Smooth muscle cell (in vitro differentiated cells): ENCODE measurements at regions not wholly inside any gene's neighbourhood (a gene's known extent, or its start where the extent isn't known, plus 50 kb on each side); places are given as distances from the start of the nearest gene placed in this dataset.

Experiments used
- DNase-seq: peaks from one replicate; lab custom pipeline; 2025; ENCODE audit not compliant: unreplicated experiment; lab: John Stamatoyannopoulos, UW
- H2AFZ ChIP-seq: fragments of 200-600 bp; sonication (generic); 2 replicates; pipeline ENCODE4 v1.6.0; 2016; ENCODE audit warnings: antibody characterized with exemption, low read depth, mild to moderate bottlenecking
- H3F3A ChIP-seq: fragments of 200-600 bp; sonication (generic); 2 replicates; pipeline ENCODE4 v1.6.0; 2017; ENCODE audit warnings: antibody characterized with exemption, low read depth
- H3K27ac ChIP-seq: fragments of 200-600 bp; sonication (generic); 2 replicates; pipeline ENCODE4 v1.5.1; 2016; ENCODE audit warnings: low read depth, mild to moderate bottlenecking
- H3K27me3 ChIP-seq: fragments of 200-600 bp; sonication (generic); 2 replicates; pipeline ENCODE4 v1.6.1; 2016; ENCODE audit warnings: low read depth, mild to moderate bottlenecking
- H3K36me3 ChIP-seq: fragments of 200-600 bp; sonication (generic); 2 replicates; pipeline ENCODE4 v1.5.1; 2016; ENCODE audit warnings: low read depth
- H3K4me1 ChIP-seq: fragments of 200-600 bp; sonication (generic); 2 replicates; pipeline ENCODE4 v1.5.1; 2016; ENCODE audit warnings: low read depth
- H3K4me2 ChIP-seq: fragments of 200-600 bp; sonication (generic); 2 replicates; pipeline ENCODE4 v1.6.0; 2016; ENCODE audit warnings: mild to moderate bottlenecking
- H3K4me3 ChIP-seq: fragments of 200-600 bp; sonication (generic); 2 replicates; pipeline ENCODE4 v1.5.1; 2016; ENCODE audit warnings: mild to moderate bottlenecking
- H3K79me2 ChIP-seq: fragments of 200-600 bp; sonication (generic); 2 replicates; pipeline ENCODE4 v1.6.0; 2016; ENCODE audit warnings: low read depth, mild to moderate bottlenecking
- H3K9ac ChIP-seq: fragments of 200-600 bp; sonication (generic); 2 replicates; pipeline ENCODE4 v1.6.0; 2016; ENCODE audit warnings: low read depth
- H3K9me3 ChIP-seq: fragments of 200-600 bp; sonication (generic); replicated peaks from 2 replicates; pipeline ENCODE4 v1.5.1; 2016; ENCODE audit warnings: low read depth
- H4K20me1 ChIP-seq: fragments of 200-600 bp; sonication (generic); 2 replicates; pipeline ENCODE4 v1.6.0; 2016; ENCODE audit warnings: low read depth
- whole genome bisulfite sequencing: methylation state at CpG from one replicate; pipeline ENCODE4 v1.1.7; 2016; ENCODE audit warnings: low lambda C conversion rate; 5-methylcytosine and 5-hydroxymethylcytosine counted together
- TF ChIP-seq, protein P1 (sequence below): fragments of 200-600 bp; sonication (generic); IDR thresholded peaks from 2 replicates; pipeline ENCODE4 v1.5.1; 2017; ENCODE audit warnings: borderline replicate concordance, mild to moderate bottlenecking, antibody characterized with exemption; ENCODE audit not compliant: insufficient read depth, poor library complexity, severe bottlenecking

DNA sequence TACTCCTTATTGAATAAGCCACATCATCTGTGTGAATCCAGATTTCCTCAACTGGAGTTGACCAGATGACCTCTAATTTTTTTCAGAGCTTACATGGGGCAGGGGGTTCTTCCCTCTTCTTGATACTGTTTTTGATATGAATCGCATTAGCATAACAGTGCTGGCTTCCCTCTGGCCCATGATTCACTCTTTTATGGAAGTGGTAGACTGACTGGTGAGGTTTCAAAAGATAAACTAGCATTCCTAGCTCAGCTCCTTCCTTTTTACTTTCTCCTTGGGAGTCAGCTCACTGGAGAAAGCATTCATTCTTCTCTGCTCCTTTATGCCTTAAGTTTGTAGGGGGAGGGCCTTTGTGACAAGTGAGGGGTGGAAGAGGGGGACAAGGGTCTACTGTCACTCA lies 161.0 kb upstream of the FGF13 start:
- Histone ChIP-seq H3K9me3 (no peaks in the 10 kb centered on the region), H3K27me3 (no peaks in the 10 kb centered on the region), H3K4me3 (no peak overlapping the region), H3F3A (no peaks in the 10 kb centered on the region), H3K4me2 (no peak overlapping the region), H3K36me3 (no peaks in the 10 kb centered on the region), H2AFZ (no peak overlapping the region), H4K20me1 (no peaks in the 10 kb centered on the region), H3K79me2 (no peaks in the 10 kb centered on the region), H3K4me1 (no peaks in the 10 kb centered on the region), H3K9ac (no peak overlapping the region), H3K27ac (no peak overlapping the region)
- TF ChIP-seq, protein P1, sequence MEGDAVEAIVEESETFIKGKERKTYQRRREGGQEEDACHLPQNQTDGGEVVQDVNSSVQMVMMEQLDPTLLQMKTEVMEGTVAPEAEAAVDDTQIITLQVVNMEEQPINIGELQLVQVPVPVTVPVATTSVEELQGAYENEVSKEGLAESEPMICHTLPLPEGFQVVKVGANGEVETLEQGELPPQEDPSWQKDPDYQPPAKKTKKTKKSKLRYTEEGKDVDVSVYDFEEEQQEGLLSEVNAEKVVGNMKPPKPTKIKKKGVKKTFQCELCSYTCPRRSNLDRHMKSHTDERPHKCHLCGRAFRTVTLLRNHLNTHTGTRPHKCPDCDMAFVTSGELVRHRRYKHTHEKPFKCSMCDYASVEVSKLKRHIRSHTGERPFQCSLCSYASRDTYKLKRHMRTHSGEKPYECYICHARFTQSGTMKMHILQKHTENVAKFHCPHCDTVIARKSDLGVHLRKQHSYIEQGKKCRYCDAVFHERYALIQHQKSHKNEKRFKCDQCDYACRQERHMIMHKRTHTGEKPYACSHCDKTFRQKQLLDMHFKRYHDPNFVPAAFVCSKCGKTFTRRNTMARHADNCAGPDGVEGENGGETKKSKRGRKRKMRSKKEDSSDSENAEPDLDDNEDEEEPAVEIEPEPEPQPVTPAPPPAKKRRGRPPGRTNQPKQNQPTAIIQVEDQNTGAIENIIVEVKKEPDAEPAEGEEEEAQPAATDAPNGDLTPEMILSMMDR = no peak
- WGBS = 44% methylated on average over 1 of the region's 1 CpG
- DNase-seq = no peak

DNA sequence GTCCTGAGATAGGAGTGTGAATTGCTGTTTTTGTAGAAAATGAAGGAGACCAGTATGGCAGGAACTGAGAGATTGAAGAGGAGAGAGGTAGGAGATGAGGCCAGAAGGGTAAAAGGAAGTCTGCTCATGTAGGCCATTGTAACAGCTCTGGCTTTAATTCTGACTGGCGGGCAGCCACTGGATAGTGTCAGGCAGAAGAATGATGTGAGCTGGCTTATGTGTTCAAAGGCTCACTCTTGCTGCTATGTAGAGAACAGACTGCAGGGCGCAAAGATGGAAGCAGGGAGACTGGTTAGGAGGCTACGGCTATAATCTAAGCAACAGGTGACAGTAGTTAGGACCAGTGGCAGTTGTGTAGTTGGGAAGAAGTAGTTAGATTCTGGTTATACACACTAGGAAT lies 160.2 kb upstream of the FGF13 start:
- Histone ChIP-seq H3K9ac (no peak overlapping the region), H3K9me3 (no peaks in the 10 kb centered on the region), H3K27ac (no peak overlapping the region), H3K4me3 (no peak overlapping the region), H3K79me2 (no peaks in the 10 kb centered on the region), H3K36me3 (no peaks in the 10 kb centered on the region), H3F3A (no peaks in the 10 kb centered on the region), H4K20me1 (no peaks in the 10 kb centered on the region), H3K4me1 (no peaks in the 10 kb centered on the region), H3K4me2 (no peak overlapping the region), H2AFZ (no peak overlapping the region), H3K27me3 (no peaks in the 10 kb centered on the region)
- TF ChIP-seq, protein P1 = no peak
- no peak for DNase-seq
- 83% methylated on average over 3 of the region's 3 CpGs for WGBS

DNA sequence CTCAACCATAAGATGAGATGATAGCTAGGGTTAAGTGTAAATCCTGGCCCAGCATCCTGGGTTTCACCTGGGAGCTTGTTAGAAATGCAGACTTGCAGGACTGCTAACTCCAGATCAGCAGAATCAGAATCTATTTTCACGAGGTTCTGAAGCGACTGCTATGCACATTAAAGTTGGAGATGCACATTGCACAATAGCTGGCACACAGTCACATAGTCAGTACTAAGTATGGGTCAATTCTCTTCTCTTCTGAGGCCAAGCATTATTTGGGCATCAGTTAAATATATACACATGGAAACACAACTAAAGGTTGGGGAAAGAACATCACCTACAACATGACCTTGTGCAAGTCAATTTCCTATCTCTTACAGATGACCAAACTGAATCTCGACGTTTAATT lies 155.1 kb upstream of the FGF13 start:
- H3K36me3 ChIP-seq = no peaks in the 10 kb centered on the region
- H4K20me1 ChIP-seq = no peaks in the 10 kb centered on the region
- no peak overlapping the region for H3K4me2 ChIP-seq
- TF ChIP-seq, protein P1 = no peak
- H3K4me3 ChIP-seq = no peak overlapping the region
- DNase-seq = no peak
- no peaks in the 10 kb centered on the region for H3K79me2 ChIP-seq
- no peaks in the 10 kb centered on the region for H3K9me3 ChIP-seq
- H2AFZ ChIP-seq = no peak overlapping the region
- 75% methylated on average over 4 of the region's 4 CpGs for WGBS
- H3F3A ChIP-seq = no peaks in the 10 kb centered on the region
- H3K9ac ChIP-seq = no peak overlapping the region
- no peak overlapping the region for H3K27ac ChIP-seq
- H3K27me3 ChIP-seq = no peaks in the 10 kb centered on the region
- no peaks in the 10 kb centered on the region for H3K4me1 ChIP-seq

DNA sequence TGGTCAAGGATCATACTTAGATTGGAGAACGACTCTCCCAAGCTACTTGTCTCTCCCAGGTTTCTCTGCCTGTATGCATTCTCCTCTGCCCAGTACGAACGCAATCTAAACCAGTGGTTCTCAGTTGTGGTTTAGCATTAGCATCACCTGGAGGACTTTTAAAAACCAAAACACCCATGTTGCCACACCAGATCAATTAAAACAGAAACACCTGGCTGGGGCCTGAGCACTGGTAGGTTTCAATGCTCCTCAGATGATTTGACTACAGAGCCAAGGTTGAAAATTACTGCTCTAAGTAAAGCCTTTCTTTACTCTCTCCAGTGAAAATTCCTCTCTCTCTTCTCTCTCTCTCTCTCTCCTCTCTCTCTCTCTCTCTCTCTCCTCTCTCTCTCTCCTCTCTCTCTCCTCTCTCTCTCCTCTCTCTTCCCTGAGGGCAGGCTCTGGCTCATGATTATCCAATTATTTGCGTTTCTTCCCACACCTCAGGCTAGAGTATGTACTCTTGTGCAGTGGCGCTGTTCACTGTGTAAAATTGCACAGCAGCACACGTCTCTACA lies 153.7 kb upstream of the FGF13 start:
- no peak overlapping the region for H3K9ac ChIP-seq
- H3K4me1 ChIP-seq = no peaks in the 10 kb centered on the region
- no peak overlapping the region for H2AFZ ChIP-seq
- no peaks in the 10 kb centered on the region for H4K20me1 ChIP-seq
- H3K4me2 ChIP-seq = no peak overlapping the region
- 77% methylated on average over 6 of the region's 6 CpGs for WGBS
- no peak overlapping the region for H3K27ac ChIP-seq
- H3K9me3 ChIP-seq = no peaks in the 10 kb centered on the region
- no peaks in the 10 kb centered on the region for H3K79me2 ChIP-seq
- H3K27me3 ChIP-seq = no peaks in the 10 kb centered on the region
- H3K4me3 ChIP-seq = no peak overlapping the region
- no peak for DNase-seq
- no peaks in the 10 kb centered on the region for H3K36me3 ChIP-seq
- TF ChIP-seq, protein P1 = no peak
- no peaks in the 10 kb centered on the region for H3F3A ChIP-seq
